NCI-H345 treated with DMSO at 0.1 percent for 48 hours (cell line): ENCODE measurements at regions not wholly inside any gene's neighbourhood (a gene's known extent, or its start where the extent isn't known, plus 50 kb on each side); places are given as distances from the start of the nearest gene placed in this dataset.

Experiments
- DNase-seq: peaks from one replicate; lab custom pipeline; 2025; ENCODE audit not compliant: unreplicated experiment; lab: John Stamatoyannopoulos, UW

DNA sequence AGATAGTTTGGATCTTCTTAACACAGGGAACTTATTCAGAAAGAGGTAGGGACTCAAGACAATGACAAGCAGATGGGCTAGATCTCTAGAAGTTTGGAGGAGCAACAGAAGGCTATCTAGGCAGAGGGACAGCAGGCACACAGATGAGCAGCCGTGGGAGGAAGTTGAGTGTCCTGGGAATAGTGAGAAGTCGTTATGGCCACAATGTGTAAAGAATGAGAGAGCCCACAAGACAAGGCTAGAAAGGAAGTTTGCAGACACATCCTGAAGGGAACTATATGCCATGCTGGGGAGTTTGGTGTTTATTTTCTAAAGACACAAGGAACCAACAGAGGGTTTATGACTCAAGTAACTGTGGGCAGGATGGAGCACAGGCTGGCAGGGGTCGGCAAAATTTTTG lies 160.6 kb downstream of the PALM2AKAP2 start:
- no peak for DNase-seq

DNA sequence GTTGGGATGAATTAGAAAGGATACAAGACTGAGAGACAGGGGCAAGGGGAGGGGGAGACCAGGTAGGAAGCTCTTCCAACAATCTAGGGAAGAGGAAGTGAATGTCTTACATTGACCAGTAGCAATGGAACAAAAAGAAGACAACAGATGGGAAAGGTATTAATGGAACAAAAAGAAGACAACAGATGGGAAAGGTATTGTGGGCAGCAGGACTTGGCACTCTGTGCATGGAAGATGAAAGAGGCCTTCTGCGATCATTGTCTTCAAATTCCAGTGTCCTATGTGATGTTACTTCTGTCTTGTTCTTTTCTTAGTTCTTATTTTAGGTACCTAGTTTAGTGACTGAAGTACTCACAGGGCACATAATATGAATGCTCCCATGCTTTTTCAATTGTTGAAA lies 161.8 kb downstream of the PALM2AKAP2 start:
- no peak for DNase-seq

DNA sequence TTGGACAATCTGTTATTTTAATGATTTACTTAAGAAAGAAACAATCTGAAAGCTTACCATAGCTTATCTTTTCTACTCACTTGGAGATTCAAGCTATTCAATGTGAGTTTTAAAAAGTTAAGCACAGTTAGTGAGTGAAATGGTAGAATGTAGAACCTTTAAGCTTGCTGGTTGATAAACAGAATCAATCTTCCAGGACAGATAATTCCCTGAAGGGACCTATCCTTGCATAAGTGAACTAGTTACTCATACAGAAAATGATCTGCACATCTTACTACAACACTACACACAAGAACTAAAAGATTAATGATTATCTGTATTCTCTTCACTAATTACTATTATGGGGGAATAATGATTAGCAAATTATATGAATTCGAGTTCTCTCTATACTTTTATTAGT lies 165.6 kb downstream of the PALM2AKAP2 start:
- no peak for DNase-seq

DNA sequence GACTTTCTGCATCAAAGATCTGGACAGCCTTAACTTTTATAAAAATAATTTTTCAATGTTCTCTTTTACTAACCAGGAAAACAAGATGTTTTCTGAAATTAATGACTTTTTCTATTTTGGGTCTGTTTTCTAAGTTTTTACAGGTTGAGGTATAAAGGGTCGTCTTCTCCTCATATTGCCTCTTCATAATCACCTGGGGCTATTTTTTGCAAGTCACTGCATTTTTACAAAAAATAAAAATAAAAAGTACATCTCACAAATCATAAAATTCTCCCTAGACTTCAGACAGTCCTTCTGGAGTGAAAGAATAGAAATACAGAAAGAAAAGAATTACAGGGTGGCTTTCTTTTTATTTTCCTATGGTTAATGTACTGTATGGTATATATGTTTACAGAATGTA lies 168.5 kb downstream of the PALM2AKAP2 start:
- no peak for DNase-seq

DNA sequence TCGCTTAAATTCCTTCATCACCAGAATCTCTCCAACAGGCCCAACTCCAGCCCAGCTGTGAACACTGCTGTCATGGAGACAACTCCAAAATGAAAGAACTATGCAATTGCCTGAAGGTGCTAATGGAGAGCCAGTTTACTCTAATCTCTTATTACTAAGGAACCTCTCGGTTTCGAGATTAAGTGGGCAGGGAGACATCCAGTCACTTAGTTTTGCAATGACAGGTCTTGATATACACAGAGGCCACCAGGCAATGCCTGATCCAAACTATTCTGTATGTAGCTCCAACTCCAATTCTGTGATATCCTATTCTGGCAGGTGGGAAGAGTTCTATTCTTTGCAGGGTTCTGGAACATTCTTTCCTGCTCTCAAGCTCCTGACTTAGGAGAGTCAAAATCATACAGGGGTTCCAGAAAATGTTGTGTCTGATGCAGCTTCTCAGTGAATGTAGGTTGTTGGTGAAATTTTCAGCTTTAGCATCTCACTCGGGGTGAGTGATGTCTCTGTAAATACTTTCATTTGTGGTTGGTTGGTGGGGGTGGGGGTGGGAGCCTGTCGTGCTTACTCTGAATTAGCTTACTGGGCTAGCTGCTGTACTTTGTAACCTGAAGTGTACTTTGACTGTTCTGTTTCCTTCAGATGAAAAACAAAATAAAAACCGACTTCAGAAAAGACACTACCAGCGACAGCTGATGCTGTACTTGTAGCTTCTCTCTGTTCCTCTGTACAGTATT lies 170.9 kb downstream of the PALM2AKAP2 start:
- no peak for DNase-seq

DNA sequence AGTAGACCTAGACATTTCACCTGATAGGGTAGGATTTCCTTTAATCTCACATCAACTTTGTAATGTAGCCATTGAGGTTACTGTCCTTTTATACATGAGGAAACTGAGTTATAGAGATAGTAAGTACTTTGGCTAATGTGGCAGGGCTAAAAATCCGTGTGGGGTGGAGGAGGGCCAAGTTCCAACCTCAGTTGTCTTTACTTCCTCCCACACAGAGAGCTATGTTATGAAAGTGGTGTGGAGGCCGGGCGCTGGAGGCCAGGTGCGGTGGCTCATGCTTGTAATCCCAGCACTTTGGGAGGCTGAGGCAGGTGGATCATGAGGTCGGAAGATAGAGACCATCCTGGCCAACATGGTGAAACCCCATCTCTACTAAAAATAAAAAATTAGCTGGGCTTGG lies 173.3 kb downstream of the PALM2AKAP2 start:
- no peak for DNase-seq

DNA sequence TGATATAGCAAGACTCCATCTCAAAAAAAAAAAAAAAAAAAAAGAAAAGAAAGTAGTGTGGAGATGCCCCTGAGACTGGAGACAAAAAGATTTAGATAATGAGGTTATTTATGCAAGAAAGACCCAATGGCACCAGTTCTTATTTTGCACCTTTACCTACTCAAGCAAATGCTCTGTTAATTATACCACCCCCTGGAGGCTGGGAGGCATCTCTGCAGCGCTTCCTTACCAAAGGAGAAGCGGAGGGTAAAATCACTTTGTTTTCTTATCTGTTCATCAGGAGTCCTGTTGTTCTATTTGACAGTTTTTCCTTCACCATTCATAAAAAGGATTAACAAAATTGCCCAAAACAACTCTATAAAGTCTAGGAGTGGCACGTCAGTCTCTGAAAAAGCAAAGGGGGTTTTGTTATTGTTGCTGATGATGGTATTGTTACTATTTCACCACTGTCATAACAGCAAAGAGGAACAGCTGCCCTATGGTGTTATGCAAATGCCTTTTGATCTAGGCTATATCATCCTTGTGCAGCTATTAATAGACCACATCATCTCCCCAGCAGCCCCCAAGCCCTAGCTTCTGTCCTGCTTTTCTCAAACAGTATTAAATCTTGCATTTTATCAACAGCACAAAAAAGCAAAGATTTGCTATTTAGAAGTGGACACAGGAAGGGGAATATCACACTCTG lies 174.0 kb downstream of the PALM2AKAP2 start:
- no peak for DNase-seq

DNA sequence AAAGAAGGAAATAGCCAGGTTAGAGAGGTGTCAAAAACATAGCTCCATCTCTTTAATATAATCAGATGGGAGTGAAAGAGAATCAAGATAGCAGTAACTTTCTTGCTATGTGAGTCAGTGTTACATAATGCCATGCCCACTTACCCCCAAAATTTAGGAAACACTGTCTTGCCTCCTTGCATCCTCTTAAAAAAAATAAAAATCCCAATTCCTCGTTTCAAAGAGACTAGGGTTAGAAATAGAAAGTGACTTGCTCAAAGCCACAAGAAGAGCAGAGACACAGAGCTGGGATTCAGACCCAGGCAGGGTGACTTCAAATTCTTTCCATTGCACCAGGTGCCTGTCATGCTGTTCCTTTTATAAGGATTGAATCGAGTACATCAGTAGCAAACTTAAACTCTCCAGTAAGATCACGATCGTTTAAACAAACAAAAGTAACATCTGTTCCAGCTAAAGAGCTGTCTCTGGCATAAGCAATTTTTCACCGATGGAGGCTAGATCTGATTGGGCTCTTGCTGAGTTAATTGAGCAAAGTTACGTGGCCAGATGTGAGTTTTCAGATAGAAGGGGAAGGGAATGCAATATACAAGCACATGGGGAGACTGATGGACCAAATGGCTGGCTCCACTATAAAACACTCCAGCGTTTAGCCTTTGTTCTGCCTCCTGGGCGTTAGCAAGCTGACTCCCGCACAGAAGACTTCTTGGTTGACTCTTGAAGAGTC lies 176.9 kb downstream of the PALM2AKAP2 start:
- DNase-seq, result no peak

DNA sequence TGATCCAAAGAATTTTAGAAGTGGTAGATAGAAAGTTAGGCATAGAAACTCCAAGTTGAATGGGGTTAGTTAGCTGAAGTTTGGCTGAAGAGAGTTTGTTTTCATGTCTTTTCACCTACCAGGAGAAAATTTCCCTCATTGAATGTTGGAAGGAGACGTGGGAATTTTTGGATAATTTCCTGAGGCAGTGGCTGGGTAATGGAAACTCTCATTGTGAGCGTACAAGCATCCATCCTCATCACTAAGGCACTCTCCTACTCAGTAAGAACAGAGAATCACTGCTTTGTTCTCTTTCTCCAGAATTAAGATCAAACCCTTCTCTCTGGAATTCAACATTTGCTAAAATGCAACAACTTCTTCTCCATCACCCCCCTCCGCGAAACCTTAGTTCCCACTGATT lies 179.7 kb downstream of the PALM2AKAP2 start:
- DNase-seq, result no peak

DNA sequence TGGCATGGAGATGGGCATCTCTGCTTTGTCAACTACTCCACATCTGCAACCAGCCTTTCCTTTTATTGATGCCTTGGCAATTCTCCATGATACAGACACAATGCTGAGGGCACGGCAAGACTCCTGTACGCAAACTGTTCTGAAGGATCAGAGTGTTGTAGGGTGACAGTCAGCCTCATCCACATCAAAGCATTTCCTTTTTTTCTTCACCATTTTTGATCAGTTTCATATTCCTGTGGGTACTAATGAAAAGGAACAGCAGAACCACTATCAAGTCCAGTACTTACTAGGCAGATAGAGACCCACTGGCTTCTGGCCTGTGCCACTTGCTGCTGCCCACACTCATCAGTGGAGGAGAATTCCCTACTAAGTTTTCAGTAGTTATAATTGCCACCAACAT lies 181.6 kb downstream of the PALM2AKAP2 start:
- no peak for DNase-seq

DNA sequence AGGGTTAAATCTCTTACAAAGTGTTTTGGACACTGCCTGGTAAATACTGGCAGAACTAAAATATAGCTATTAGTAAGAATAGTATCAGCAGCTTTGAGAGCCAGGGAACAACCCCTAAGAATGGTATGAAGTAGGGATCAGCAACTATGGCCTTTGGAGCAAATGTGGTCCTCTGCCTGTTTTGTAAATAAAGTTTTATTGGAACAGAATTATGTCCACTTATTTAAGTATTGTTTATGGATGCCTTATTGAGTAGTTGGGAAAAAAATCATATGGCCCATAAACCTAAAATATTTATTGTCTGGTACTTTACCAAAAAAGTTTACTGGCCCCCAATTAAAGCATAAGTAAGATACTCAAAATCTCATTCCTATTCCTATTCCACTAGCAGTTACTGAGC lies 182.2 kb downstream of the PALM2AKAP2 start:
- no peak for DNase-seq

DNA sequence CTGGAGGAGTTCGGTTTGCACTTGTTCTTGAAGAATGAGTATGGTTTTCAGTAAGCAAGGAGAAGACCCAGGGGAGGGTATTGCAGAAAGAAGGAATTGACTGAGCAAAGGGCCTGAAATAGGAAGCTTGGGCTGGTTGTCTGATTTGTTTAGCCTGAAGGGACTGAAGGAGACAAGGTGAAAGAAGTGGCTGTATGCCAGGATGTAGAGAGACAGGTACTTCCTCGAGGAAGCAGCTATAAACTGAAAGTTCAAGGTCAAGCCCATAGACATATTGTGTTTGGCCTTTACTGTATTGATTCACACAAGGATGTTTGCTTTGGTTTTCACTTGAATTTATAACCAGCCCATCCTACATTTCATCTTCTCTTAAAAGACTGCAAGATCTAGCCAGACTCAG lies 183.1 kb downstream of the PALM2AKAP2 start:
- no peak for DNase-seq

DNA sequence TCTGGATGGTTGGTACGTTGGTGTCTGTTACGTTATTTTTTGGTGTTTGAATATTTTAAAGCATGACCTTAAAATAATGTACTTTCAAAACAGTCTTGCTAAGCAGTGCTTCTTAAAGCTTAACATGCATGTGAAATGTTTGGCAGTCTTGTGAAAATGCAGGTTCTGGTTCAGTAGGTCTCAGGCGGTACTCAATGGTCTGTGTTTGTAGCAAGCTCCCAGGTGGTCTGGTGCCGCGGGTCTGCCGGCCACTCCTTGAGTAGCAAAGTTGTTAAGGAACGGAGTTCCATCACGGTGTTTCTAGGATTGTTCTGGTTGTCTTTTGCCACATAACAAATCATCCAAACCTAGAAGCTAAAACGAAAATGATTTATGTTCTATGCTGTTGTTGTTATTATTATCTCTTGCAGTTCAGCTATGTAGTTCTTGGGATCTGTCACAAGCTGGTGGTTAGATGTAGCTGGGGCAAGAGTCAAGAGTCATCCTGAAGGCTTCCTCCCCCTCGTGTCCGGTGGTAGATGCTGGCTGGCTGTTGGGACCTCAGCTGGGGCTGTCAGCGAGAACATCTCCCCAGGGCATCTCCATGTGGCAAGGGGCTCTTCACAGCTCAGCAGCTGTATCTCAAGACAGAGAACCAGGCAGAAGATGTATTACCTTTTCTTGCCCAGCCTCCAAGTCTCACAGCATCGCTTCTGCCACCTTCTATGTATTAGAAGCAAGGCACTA lies 186.8 kb downstream of the PALM2AKAP2 start:
- no peak for DNase-seq

DNA sequence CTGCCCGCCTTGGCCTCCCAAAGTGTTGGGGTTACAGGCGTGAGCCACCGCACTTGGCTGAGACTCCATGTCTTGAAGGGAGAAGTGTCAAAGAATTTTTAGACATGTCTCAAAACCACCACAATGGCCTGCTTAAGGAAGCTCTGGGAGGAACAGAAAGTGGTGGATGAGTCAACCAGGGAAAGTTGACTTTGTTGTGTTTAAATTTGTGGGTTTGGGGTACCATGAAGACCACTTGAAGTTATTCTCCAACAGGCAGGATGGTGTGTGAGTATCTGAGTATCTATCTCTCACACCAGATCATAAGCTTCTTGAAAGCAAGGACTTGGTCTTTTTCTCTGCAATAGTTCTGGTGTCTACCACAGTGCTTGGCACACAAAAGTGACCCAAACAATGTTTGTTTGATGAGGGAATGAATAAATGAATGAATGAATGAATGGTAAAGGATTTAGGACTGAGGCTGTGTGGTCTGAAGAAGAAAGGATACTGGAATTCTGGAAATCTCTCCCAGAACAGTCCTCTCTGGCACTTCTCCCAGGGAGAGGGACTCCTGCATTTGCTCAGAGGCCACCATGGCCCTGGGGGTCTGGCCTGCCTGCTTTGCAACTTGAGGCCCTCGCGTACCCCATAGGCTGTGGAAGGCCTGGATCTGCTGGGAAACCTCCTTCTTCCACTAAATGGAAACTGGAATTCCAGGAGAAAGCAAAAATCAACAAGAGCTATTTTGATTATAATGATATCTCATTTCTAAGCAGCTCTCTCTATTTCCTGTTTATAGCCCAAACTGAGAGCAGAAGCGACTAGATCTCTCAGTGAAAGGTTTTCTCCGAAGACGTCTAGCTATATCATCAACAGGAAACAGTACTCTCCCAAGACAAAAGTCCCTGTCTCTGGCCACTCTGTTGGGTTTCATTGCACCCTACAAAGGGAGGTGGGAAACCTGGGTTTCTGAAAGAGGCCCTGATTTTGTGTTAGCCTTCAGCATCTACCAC lies 187.9 kb downstream of the PALM2AKAP2 start:
- no peak for DNase-seq

DNA sequence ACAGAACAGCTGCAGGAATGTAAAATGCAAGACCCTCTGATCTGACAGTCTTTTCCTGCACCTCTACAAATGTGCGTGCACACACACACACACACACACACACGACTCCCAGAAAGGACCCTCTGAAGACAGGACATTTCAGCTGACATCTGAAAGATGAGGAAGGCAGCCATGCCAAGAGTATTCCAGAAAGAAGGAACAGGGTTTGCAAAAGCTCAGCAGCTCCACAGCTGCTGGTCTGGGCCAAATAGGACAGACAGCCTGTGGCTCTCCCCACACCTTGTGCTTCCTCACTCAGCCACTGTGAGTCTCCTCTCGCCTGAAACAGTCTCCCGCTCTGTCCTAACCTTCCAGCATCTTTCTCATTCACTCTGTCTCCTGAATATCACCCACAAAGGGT lies 189.0 kb downstream of the PALM2AKAP2 start:
- no peak for DNase-seq

DNA sequence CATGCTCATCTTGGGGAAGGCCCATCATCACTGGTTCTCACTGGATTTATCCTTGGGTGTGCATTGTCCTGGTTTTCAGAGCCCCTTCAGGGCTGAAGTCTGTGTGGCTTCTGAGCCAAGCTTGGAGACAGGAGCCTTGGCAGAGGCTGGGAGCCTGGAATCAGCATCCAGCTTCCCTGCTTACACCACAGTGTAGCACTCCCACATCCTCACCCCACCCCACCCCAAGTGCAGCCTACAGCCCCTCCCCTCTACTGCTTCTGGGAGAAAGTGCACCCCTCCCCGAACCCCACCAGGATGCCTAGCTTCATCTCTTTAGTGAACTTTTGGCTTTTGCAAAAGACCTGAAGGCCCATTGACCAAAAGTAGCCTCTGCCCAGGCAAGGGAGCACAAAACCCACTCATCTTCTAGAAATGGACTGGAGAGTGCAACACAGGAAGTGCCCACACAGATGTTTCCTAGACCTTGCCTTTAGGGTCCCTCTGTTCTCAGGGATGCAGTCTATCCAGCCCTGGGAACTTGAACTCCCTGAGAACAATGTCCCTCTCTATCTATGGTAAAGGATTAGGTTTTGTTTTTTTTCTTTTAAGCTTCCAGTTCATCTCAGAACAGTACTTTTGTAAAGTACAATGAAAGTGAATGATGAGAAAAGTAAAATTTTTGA lies 189.7 kb downstream of the PALM2AKAP2 start:
- DNase-seq, result no peak

DNA sequence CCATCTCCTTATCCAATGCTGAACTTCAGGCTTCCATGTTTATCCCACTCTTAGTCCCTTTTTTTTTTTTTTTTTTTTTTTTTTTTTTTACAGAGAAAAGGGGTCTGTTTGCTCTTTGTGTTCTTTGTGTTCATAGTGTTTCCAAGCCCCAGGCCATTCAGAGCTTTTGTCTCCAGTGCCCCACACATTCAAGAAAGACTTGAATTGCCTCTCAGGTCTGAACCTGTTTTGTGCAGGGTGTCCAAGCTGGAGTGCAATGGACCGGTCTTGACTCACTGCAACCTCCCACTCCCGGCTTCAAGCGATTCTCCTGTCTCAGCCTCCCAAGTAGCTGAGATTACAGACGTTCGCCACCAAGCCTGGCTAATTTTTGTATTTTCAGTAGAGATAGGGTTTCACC lies 191.2 kb downstream of the PALM2AKAP2 start:
- no peak for DNase-seq

DNA sequence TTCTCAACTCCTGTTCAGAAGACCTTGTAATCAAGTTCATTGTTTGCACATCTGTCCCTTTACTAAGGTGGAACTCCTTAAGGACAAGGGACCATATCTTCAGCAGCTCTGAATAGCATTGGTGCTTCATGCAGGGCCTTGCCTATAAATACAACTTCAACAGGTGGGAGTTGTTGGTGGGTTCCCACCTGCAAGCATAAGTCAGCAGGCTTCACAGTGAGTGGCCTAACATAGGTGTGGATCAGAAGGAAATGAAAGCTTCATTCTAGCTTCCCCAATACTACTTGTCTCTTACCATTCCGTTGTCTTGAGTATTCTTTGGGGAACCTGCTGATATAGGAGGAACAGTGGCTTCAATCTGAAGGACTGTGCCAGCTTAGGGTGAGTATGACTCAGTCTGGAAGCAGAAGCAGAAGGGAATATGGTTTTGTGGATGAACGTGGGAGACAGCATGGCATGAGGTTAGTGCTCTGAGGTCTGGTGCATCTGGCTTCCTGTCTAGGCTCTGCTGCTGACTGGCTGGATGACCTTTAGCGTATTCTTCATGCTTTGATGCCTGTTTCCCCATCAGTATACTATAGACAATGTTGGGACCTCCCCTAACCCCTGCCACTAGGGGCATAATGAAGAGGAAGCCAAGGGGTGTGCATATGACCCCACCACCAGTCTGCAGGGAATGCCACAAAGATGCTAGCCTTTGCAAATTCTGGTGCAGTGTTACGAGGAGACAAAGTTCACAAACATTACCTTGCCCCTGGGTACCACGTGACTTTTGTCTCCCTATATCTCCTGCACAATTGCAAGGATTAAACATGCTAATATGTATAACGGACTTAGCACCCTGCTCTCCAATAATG lies 192.3 kb downstream of the PALM2AKAP2 start:
- DNase-seq, result no peak

DNA sequence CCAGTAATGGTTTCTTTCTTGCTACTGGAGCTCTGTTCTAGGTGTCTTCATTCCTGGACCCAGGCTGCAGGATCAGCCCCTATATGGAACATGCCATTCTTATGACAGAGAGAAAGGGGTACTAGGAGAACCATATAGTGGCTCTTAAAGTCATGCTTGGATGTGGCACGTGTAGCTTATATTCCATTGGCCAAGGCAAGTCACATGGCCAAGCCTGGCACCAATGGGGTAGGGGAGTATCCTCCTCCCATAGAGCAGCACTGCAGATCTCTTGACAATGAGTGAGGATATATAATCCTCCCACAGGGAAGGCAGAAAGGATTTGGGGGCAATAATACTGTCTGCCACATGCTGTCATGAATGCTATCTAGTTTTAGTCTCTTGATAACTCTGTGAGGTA lies 193.3 kb downstream of the PALM2AKAP2 start:
- DNase-seq, result no peak
